GM12878 (cell line): ENCODE measurements at regions not wholly inside any gene's neighbourhood (a gene's known extent, or its start where the extent isn't known, plus 50 kb on each side); places are given as distances from the start of the nearest gene placed in this dataset.

ENCODE experiments used
- ATAC-seq: fragments of 200-7000 bp; cut with Tn5 transposase; 3 replicates; pipeline ENCODE4 v1.9.1; 2020; ENCODE audit warnings: mild to moderate bottlenecking, moderate library complexity
- BruUV-seq: library from RNA; stranded (reverse); fragments of 400-500 nt; replicated peaks from 2 replicates; lab custom pipeline; 2021; lab: Mats Ljungman, UMichigan
- CTCF ChIA-PET: fragments of 300-600 bp; sonication (Branson Sonifier 250); formaldehyde crosslinking; extraction: SDS; loops from one replicate; lab custom pipeline; 2021; ENCODE audit warnings: inconsistent platforms; lab: Yijun Ruan, JAX
- POLR2A ChIA-PET: fragments of 350-600 bp; formaldehyde crosslinking; extraction: SDS; loops from one replicate; lab custom pipeline; 2021; ENCODE audit warnings: inconsistent platforms; lab: Charles Lee
- RAD21 ChIA-PET: fragments of 300-600 bp; sonication (Branson Sonifier 250); formaldehyde crosslinking; loops from one replicate; lab custom pipeline; 2023; ENCODE audit warnings: antibody characterized with exemption; ENCODE audit not compliant: unreplicated experiment; lab: Charles Lee
- SMC1A ChIA-PET: fragments of 300-600 bp; sonication (Branson Sonifier 250); formaldehyde crosslinking; loops from one replicate; lab custom pipeline; 2023; ENCODE audit not compliant: unreplicated experiment, uncharacterized antibody; lab: Charles Lee
- DNase-seq: peaks from one replicate; pipeline ENCODE4 v3.0.0-alpha.2; 2011; ENCODE audit warnings: low read depth, low spot score
- FAIRE-seq: peaks from 3 replicates; lab custom pipeline; 2011; peaks lifted over from hg19 to GRCh38; lab: Jason Lieb, UNC
- H2AFZ ChIP-seq: 2 replicates; pipeline ENCODE4 v1.6.0; 2011; ENCODE audit warnings: low read depth, low read length, control low read depth; ENCODE audit not compliant: control insufficient read depth
- H3K27ac ChIP-seq: 2 replicates; pipeline ENCODE4 v1.5.1; 2011; ENCODE audit warnings: control low read depth; ENCODE audit not compliant: control insufficient read depth, insufficient read depth
- H3K27me3 ChIP-seq, 2 experiments: replicated peaks in 1 of 2; 2 replicates each; pipeline versions ENCODE4 v1.6.0 to v1.6.1; 2011; ENCODE audit warnings: low read length in 1 of 2; ENCODE audit not compliant: control insufficient read depth in 2 of 2, insufficient read depth in 2 of 2
- H3K36me3 ChIP-seq, 2 experiments: 2 replicates each; pipeline ENCODE4 v1.5.1; 2011; ENCODE audit warnings: low read length in 1 of 2; ENCODE audit not compliant: control insufficient read depth in 2 of 2, insufficient read depth in 2 of 2
- H3K4me1 ChIP-seq: 2 replicates; pipeline ENCODE4 v1.6.1; 2011; ENCODE audit warnings: mild to moderate bottlenecking, low read length, moderate library complexity, mixed read lengths; ENCODE audit not compliant: control insufficient read depth, insufficient read depth
- H3K4me2 ChIP-seq: 2 replicates; pipeline ENCODE4 v1.6.0; 2011; ENCODE audit warnings: control low read depth; ENCODE audit not compliant: control insufficient read depth, insufficient read depth
- H3K4me3 ChIP-seq: fragments of 200-600 bp; sonication (generic); 2 replicates; pipeline ENCODE4 v1.5.1; 2016
- H3K79me2 ChIP-seq: 2 replicates; pipeline ENCODE4 v1.6.0; 2011; ENCODE audit warnings: low read length; ENCODE audit not compliant: control insufficient read depth, insufficient read depth
- H3K9ac ChIP-seq: 2 replicates; pipeline ENCODE4 v1.8.0; 2011; ENCODE audit warnings: low read length, control low read depth, mixed read lengths; ENCODE audit not compliant: control insufficient read depth, insufficient read depth
- H3K9me3 ChIP-seq: replicated peaks from 3 replicates; pipeline ENCODE4 v1.5.1; 2011; ENCODE audit warnings: mild to moderate bottlenecking, low read length; ENCODE audit not compliant: control insufficient read depth, insufficient read depth
- H4K20me1 ChIP-seq: 2 replicates; pipeline ENCODE4 v1.6.0; 2011; ENCODE audit not compliant: control insufficient read depth, insufficient read depth
- MTA2 ChIP-seq: fragments of 450-650 bp; IDR thresholded peaks from 2 replicates; pipeline ENCODE4 v1.6.1; 2016; ENCODE audit warnings: low read depth, mild to moderate bottlenecking, moderate library complexity
- NR2C1 ChIP-seq: fragments of 450-650 bp; IDR thresholded peaks from 2 replicates; pipeline ENCODE4 v1.6.1; 2017; ENCODE audit warnings: antibody characterized with exemption, mild to moderate bottlenecking, moderate library complexity
- RCOR1 ChIP-seq: conservative IDR thresholded peaks from 2 replicates; pipeline ENCODE4 v1.6.1; 2012; ENCODE audit warnings: low read depth, low read length, improper control_type of control experiment
- ZNF384 ChIP-seq: IDR thresholded peaks from 2 replicates; pipeline ENCODE4 v1.6.1; 2012; ENCODE audit warnings: low read depth, mild to moderate bottlenecking, low read length, improper control_type of control experiment, borderline replicate concordance
- WGBS: methylation state at CpG from one replicate; pipeline ENCODE4 v1.1.6; 2016; ENCODE audit warnings: low lambda C conversion rate; ENCODE audit not compliant: insufficient replicate concordance, insufficient coverage; ENCODE audit errors: missing lambda C conversion rate; 5-methylcytosine and 5-hydroxymethylcytosine counted together
- in situ Hi-C: fragments of 300-500 bp; cut with MboI; formaldehyde crosslinking; loops from 9 replicates; pipeline ENCODE4 v1.14.3; 2018; ENCODE audit warnings: mixed read lengths
- intact Hi-C: fragments of 100-400 bp; cut with micrococcal nuclease; formaldehyde crosslinking; loops from one replicate; pipeline ENCODE4 v1.14.2; 2022; ENCODE audit not compliant: unreplicated experiment
- TF ChIP-seq, protein P1 (sequence below): fragments of 450-650 bp; IDR thresholded peaks from 2 replicates; pipeline ENCODE4 v1.6.1; 2017; ENCODE audit warnings: antibody characterized with exemption, mild to moderate bottlenecking, moderate library complexity
- TF ChIP-seq, protein P2 (sequence below): IDR thresholded peaks from 2 replicates; pipeline ENCODE4 v1.6.1; 2012; ENCODE audit warnings: low read depth, low read length, improper control_type of control experiment
- TF ChIP-seq, protein P3 (sequence below): fragments of 450-650 bp; formaldehyde crosslinking; IDR thresholded peaks from 2 replicates; pipeline ENCODE4 v1.5.0; 2022; ENCODE audit warnings: mild to moderate bottlenecking, missing genetic modification characterization

DNA sequence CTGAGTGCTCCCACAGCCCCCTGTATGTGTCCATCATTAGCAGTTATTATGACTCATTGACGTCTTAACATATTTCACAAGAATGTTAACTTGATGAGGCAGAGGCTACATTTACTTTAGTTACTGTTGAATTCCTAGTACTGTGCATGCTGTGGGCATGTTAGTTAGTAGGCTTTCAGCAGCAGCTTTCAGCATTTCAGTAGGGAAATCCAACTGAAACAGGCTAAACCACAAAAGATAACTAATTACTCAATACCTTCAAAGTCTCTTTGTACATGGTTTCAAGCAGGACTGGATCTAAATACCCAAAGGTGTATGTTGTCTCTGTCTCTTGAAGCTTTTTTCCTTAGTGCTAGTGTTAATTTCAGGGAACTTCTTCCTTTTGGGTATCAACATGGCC is 229.9 kb upstream of the SUCLG2 start:
- Histone ChIP-seq H2AFZ (no peak overlapping the region), H3K9me3 (no peaks in the 10 kb centered on the region), H3K79me2 (no peaks in the 10 kb centered on the region), H3K4me2 (no peak overlapping the region), H4K20me1 (no peaks in the 10 kb centered on the region), H3K4me1 (no peaks in the 10 kb centered on the region), H3K9ac (no peak overlapping the region), H3K27me3 (no peaks in the 10 kb centered on the region), H3K27ac (no peak overlapping the region), H3K36me3 (no peaks in the 10 kb centered on the region), H3K4me3 (no peak overlapping the region)
- TF ChIP-seq MTA2 (no peak), ZNF384 (no peak)
- TF ChIP-seq, protein P1, sequence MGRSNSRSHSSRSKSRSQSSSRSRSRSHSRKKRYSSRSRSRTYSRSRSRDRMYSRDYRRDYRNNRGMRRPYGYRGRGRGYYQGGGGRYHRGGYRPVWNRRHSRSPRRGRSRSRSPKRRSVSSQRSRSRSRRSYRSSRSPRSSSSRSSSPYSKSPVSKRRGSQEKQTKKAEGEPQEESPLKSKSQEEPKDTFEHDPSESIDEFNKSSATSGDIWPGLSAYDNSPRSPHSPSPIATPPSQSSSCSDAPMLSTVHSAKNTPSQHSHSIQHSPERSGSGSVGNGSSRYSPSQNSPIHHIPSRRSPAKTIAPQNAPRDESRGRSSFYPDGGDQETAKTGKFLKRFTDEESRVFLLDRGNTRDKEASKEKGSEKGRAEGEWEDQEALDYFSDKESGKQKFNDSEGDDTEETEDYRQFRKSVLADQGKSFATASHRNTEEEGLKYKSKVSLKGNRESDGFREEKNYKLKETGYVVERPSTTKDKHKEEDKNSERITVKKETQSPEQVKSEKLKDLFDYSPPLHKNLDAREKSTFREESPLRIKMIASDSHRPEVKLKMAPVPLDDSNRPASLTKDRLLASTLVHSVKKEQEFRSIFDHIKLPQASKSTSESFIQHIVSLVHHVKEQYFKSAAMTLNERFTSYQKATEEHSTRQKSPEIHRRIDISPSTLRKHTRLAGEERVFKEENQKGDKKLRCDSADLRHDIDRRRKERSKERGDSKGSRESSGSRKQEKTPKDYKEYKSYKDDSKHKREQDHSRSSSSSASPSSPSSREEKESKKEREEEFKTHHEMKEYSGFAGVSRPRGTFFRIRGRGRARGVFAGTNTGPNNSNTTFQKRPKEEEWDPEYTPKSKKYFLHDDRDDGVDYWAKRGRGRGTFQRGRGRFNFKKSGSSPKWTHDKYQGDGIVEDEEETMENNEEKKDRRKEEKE = no peak
- no TSS peak for BruUV-seq
- no peak for ATAC-seq
- intact Hi-C loops = no loop called here
- 26% methylated on average over 1 of the region's 1 CpG for WGBS
- no peak for FAIRE-seq
- CTCF ChIA-PET = no interaction called here
- RAD21 ChIA-PET = no interaction called here
- POLR2A ChIA-PET = no interaction called here
- DNase-seq = no peak
- SMC1A ChIA-PET = interaction anchor here (1.1 to 1.9 kb wide), 2 partner anchors 8 to 11 kb away, joined by 3 to 5 read pairs; no protein-coding TSS in a partner anchor
- in situ Hi-C loops = no loop called here

DNA sequence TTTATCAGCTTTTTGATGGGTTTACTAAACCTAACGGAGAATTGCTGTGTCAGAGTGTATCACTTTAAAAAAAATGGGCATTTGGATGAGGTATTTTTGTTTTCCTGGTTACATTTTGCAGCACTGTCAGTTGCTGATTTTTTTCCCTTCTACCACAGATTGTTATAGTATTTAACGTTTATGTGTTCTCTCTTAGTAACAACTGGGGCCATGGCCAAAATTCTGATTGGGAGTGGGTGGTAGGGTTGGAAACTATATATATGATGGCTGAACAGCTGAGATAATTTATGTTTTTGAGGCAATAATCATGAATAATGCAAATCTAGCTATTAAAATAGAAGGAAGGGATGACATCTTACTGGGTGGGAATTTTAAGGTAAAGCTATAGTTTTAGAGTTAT is 229.4 kb upstream of the SUCLG2 start:
- no TSS peak for BruUV-seq
- no peak for FAIRE-seq
- POLR2A ChIA-PET = no interaction called here

More for the DNA sequence above, 229.4 kb upstream of the SUCLG2 start:
- H4K20me1 ChIP-seq = no peaks in the 10 kb centered on the region
- no peak for ATAC-seq
- ChIA-PET CTCF (no interaction called here), RAD21 (no interaction called here), SMC1A (interaction anchor here (1.1 to 1.9 kb wide), 2 partner anchors 8 to 10 kb away, joined by 3 to 5 read pairs; no protein-coding TSS in a partner anchor)
- no peaks in the 10 kb centered on the region for H3K9me3 ChIP-seq
- DNase-seq = no peak
- H2AFZ ChIP-seq = no peak overlapping the region
- no peak overlapping the region for H3K4me3 ChIP-seq
- H3K4me2 ChIP-seq = no peak overlapping the region
- H3K36me3 ChIP-seq = no peaks in the 10 kb centered on the region
- no peak overlapping the region for H3K27ac ChIP-seq
- no peaks in the 10 kb centered on the region for H3K79me2 ChIP-seq
- H3K9ac ChIP-seq = no peak overlapping the region
- intact Hi-C loops = no loop called here
- H3K4me1 ChIP-seq = no peaks in the 10 kb centered on the region
- no peak for TF ChIP-seq RCOR1
- TF ChIP-seq, protein P2, sequence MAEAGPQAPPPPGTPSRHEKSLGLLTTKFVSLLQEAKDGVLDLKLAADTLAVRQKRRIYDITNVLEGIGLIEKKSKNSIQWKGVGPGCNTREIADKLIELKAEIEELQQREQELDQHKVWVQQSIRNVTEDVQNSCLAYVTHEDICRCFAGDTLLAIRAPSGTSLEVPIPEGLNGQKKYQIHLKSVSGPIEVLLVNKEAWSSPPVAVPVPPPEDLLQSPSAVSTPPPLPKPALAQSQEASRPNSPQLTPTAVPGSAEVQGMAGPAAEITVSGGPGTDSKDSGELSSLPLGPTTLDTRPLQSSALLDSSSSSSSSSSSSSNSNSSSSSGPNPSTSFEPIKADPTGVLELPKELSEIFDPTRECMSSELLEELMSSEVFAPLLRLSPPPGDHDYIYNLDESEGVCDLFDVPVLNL = no peak
- TF ChIP-seq, protein P3, sequence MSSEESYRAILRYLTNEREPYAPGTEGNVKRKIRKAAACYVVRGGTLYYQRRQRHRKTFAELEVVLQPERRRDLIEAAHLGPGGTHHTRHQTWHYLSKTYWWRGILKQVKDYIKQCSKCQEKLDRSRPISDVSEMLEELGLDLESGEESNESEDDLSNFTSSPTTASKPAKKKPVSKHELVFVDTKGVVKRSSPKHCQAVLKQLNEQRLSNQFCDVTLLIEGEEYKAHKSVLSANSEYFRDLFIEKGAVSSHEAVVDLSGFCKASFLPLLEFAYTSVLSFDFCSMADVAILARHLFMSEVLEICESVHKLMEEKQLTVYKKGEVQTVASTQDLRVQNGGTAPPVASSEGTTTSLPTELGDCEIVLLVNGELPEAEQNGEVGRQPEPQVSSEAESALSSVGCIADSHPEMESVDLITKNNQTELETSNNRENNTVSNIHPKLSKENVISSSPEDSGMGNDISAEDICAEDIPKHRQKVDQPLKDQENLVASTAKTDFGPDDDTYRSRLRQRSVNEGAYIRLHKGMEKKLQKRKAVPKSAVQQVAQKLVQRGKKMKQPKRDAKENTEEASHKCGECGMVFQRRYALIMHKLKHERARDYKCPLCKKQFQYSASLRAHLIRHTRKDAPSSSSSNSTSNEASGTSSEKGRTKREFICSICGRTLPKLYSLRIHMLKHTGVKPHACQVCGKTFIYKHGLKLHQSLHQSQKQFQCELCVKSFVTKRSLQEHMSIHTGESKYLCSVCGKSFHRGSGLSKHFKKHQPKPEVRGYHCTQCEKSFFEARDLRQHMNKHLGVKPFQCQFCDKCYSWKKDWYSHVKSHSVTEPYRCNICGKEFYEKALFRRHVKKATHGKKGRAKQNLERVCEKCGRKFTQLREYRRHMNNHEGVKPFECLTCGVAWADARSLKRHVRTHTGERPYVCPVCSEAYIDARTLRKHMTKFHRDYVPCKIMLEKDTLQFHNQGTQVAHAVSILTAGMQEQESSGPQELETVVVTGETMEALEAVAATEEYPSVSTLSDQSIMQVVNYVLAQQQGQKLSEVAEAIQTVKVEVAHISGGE (CRISPR knock-in tag) = no peak
- no peak for TF ChIP-seq NR2C1
- TF ChIP-seq, all 136 proteins: peak for 0
- WGBS = 23% methylated on average over 2 of the region's 2 CpGs
- no peaks in the 10 kb centered on the region for H3K27me3 ChIP-seq
- in situ Hi-C loops = no loop called here
